ENCODE measurements at regions not wholly inside any gene's neighbourhood (a gene's known extent, or its start where the extent isn't known, plus 50 kb on each side); places are given as distances from the start of the nearest gene placed in this dataset.

GRCh38 chr13:83295686-83296085 is 586.6 kb downstream of the SLITRK1 start:
- TF ChIP-seq SUZ12 (IDR thresholded peaks at IDR 0.05) (no peak), CTBP1 (IDR thresholded peaks at IDR 0.05; ENCODE audit: borderline replicate concordance) (no peak), BHLHE40 (IDR thresholded peaks at IDR 0.05; ENCODE audit: borderline replicate concordance) (no peak), HDGF (IDR thresholded peaks at IDR 0.05; ENCODE audit: borderline replicate concordance) (no peak), TARDBP (IDR thresholded peaks at IDR 0.05) (no peak), SP1 (IDR thresholded peaks at IDR 0.05) (no peak), FOXM1 (IDR thresholded peaks at IDR 0.05; ENCODE audit: borderline replicate concordance) (no peak), PKNOX1 (IDR thresholded peaks at IDR 0.05) (no peak), NFRKB (IDR thresholded peaks at IDR 0.05) (no peak), ARNT (IDR thresholded peaks at IDR 0.05) (no peak), ELF4 (IDR thresholded peaks at IDR 0.05) (no peak), FOXA1 (IDR thresholded peaks at IDR 0.05) (no peak), LEF1 (IDR thresholded peaks at IDR 0.05; ENCODE audit: borderline replicate concordance) (no peak)
